WERI-Rb-1 (cell line): ENCODE measurements at regions not wholly inside any gene's neighbourhood (a gene's known extent, or its start where the extent isn't known, plus 50 kb on each side); places are given as distances from the start of the nearest gene placed in this dataset.
"Not testable (repeated sequence)": the region's sequence is repeated elsewhere in the genome, so short reads cannot be mapped to it uniquely, and the experiment has no call there.

Experiments used
- DNase-seq: peaks from one replicate; pipeline ENCODE4 v3.0.0-alpha.2; 2020
- H3K27ac ChIP-seq: fragments of 250-450 bp; sonication (Bioruptor Pico); 2 replicates; pipeline ENCODE4 v1.5.1; 2020; ENCODE audit warnings: mild to moderate bottlenecking, moderate library complexity
- H3K27me3 ChIP-seq: fragments of 250-450 bp; sonication (Bioruptor Pico); 2 replicates; pipeline ENCODE4 v1.5.1; 2021; ENCODE audit warnings: mild to moderate bottlenecking, low read depth, moderate library complexity; ENCODE audit not compliant: insufficient read depth, severe bottlenecking
- H3K36me3 ChIP-seq: fragments of 250-450 bp; sonication (Bioruptor Pico); 2 replicates; pipeline ENCODE4 v1.5.1; 2020; ENCODE audit warnings: mild to moderate bottlenecking, moderate library complexity
- H3K4me3 ChIP-seq: 2 replicates; pipeline ENCODE4 v1.5.1; 2011; ENCODE audit warnings: low read depth, mild to moderate bottlenecking, control low read depth, low read length
- H3K9me3 ChIP-seq: fragments of 250-450 bp; sonication (Bioruptor Pico); 2 replicates; pipeline ENCODE4 v1.5.1; 2021; ENCODE audit warnings: mild to moderate bottlenecking, moderate library complexity; ENCODE audit not compliant: severe bottlenecking
- CTCF ChIP-seq: IDR thresholded peaks from 2 replicates; pipeline ENCODE4 v1.5.1; 2011; ENCODE audit warnings: low read depth, mild to moderate bottlenecking, control low read depth, inconsistent platforms, low read length

GRCh38 chr9:20238921-20239320 lies 383.4 kb downstream of the MLLT3 start:
- no peak for TF ChIP-seq CTCF
- DNase-seq = no peak
- Histone ChIP-seq H3K36me3 (no peaks in the 10 kb centered on the region), H3K27ac (no peak overlapping the region), H3K4me3 (no peak overlapping the region), H3K9me3 (peaks cover 16% of the 10 kb centered on the region), H3K27me3 (no peaks in the 10 kb centered on the region)

DNA sequence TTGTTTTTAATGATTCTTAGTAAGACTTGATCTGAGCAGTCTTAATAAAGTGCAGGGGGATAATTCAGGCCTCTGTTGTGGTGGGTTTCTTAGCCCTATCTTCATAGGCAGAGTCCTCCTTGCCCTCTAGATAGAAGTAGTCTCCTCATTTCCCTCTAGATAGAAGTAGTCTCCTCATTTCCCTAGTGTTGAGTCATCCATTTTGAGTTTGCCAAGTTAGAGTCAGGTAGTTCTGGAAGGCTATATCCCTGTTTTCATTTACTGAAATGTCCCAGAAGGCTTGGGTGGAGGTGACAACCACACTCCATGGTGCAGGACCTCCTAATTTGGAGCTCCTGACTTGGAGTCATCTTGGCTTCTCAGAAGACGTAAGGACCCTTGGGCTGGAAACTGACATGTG lies 384.6 kb downstream of the MLLT3 start:
- no peak for DNase-seq
- TF ChIP-seq CTCF = no peak
- no peak overlapping the region for H3K27ac ChIP-seq
- no peaks in the 10 kb centered on the region for H3K27me3 ChIP-seq
- no peak overlapping the region for H3K4me3 ChIP-seq
- H3K9me3 ChIP-seq = peaks cover 16% of the 10 kb centered on the region
- H3K36me3 ChIP-seq = no peaks in the 10 kb centered on the region

DNA sequence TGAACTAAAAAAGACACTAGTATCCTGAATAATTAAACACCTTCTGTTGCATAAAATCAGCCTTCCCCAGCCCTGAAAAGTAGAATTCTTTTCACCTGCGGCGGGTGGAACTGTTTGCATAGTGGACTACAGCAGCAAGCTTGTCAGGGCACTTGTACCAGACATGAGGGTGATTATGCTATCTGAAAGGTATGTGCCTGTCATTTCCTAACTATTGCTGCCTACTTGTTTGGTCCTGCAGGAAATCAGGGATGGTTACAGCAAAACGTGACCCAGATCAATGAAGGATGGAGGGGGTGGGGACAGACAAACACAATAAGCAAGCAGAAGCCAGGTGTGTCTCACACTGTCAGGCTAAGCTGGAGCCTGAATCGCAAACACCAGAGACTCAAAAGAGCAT lies 385.6 kb downstream of the MLLT3 start:
- no peak overlapping the region for H3K27ac ChIP-seq
- no peaks in the 10 kb centered on the region for H3K27me3 ChIP-seq
- no peaks in the 10 kb centered on the region for H3K36me3 ChIP-seq
- peaks cover 16% of the 10 kb centered on the region for H3K9me3 ChIP-seq
- DNase-seq = no peak
- TF ChIP-seq CTCF = no peak
- H3K4me3 ChIP-seq = no peak overlapping the region

DNA sequence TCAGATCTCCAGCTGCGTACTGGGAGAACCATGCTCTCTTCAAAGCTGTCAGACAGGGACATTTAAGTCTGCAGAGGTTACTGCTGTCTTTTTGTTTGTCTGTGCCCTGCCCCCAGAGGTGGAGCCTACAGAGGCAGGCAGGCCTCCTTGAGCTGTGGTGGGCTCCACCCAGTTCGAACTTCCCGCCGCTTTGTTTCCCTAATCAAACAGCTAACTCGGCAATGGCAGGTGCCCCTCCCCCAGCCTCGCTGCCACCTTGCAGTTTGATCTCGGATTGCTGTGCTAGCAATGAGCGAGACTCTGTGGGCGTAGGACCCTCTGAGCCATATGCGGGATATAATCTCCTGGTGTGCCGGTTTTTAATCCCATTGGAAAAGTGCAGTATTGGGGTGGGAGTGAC lies 387.1 kb downstream of the MLLT3 start:
- not testable (repeated sequence) for H3K27me3 ChIP-seq, DNase-seq, H3K4me3 ChIP-seq, H3K27ac ChIP-seq, H3K36me3 ChIP-seq
- H3K9me3 ChIP-seq = peaks cover 16% of the 10 kb centered on the region

- no peak for TF ChIP-seq CTCF
- Histone ChIP-seq H3K27me3 (no peaks in the 10 kb centered on the region), H3K4me3 (no peak overlapping the region), H3K9me3 (peaks cover 6% of the 10 kb centered on the region), H3K36me3 (no peaks in the 10 kb centered on the region), H3K27ac (no peak overlapping the region)
- DNase-seq = no peak
Observed at GRCh38 chr9:20228096-20228495, 394.2 kb downstream of the MLLT3 start.

DNA sequence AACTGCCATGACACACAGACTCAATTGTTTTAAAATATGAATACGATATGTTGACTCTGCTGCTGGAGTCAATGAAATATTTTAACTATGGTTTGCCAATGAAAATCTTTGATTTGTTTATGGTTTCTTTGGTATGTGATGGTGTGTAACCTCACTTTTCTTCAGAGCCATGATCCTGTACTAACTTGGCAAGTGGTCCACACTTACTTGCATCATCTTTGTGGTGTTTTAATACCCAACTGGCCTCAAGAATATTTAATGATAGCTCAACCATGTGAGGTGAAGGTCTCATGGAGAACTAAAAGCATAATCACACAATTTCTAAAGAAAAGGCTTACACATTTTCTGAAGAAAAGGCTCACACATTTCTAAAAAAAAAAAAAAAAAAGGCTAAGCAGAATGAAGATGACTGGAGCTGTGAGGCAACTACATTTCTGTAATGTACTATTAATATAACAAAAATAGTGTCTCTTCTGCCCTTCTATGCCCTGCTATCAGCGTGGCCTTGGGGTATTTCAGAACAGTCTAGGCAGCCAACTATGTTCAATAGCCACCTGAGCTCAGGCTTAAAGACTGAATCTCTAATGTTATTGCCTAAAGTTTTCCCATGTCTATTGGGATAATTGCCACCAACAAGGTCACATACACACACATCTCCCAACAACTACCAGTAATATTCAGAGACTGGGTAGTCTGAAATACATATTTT lies 395.0 kb downstream of the MLLT3 start:
- H3K27ac ChIP-seq = no peak overlapping the region
- DNase-seq = no peak
- peaks cover 6% of the 10 kb centered on the region for H3K9me3 ChIP-seq
- no peak overlapping the region for H3K4me3 ChIP-seq
- TF ChIP-seq CTCF = no peak
- H3K36me3 ChIP-seq = no peaks in the 10 kb centered on the region
- no peaks in the 10 kb centered on the region for H3K27me3 ChIP-seq
